PFSK-1 (cell line): ENCODE measurements at regions not wholly inside any gene's neighbourhood (a gene's known extent, or its start where the extent isn't known, plus 50 kb on each side); places are given as distances from the start of the nearest gene placed in this dataset.

Experiments
- POLR2AphosphoS5 ChIP-seq: IDR thresholded peaks from 2 replicates; pipeline ENCODE4 v1.6.1; 2012; ENCODE audit warnings: low read depth, mild to moderate bottlenecking, control low read depth, low read length, moderate library complexity
- TF ChIP-seq, protein P1 (sequence below), 2 experiments: IDR thresholded peaks; 2 replicates each; pipeline versions ENCODE4 v1.6.1 to v1.8.0; 2011 to 2012; ENCODE audit warnings: low read depth in 2 of 2, low read length in 2 of 2, control low read depth in 1 of 2, inconsistent platforms in 1 of 2, mild to moderate bottlenecking in 1 of 2, moderate library complexity in 1 of 2; ENCODE audit not compliant: insufficient read depth in 1 of 2

DNA sequence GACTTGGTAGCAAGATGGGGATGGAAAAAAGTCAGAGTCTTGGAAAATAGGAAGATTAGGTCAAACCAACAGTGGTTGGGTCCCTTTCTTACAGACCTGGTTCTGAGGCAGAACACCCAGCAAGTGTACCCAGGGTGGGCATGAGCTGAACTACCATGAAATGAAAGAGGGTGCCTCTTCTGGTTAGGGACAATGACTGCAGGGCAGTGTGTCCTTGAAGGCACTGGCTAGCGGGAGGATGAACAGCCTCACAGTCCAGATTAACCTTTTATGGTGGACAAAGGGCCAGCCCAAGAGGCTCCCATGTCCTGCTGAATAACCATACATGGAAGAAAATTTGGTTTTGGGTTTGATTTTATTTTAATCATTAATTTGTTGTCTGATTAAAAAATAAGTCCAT, 61.8 kb upstream of the CCDC85A start:
- no peak for TF ChIP-seq POLR2AphosphoS5
- TF ChIP-seq, protein P1, sequence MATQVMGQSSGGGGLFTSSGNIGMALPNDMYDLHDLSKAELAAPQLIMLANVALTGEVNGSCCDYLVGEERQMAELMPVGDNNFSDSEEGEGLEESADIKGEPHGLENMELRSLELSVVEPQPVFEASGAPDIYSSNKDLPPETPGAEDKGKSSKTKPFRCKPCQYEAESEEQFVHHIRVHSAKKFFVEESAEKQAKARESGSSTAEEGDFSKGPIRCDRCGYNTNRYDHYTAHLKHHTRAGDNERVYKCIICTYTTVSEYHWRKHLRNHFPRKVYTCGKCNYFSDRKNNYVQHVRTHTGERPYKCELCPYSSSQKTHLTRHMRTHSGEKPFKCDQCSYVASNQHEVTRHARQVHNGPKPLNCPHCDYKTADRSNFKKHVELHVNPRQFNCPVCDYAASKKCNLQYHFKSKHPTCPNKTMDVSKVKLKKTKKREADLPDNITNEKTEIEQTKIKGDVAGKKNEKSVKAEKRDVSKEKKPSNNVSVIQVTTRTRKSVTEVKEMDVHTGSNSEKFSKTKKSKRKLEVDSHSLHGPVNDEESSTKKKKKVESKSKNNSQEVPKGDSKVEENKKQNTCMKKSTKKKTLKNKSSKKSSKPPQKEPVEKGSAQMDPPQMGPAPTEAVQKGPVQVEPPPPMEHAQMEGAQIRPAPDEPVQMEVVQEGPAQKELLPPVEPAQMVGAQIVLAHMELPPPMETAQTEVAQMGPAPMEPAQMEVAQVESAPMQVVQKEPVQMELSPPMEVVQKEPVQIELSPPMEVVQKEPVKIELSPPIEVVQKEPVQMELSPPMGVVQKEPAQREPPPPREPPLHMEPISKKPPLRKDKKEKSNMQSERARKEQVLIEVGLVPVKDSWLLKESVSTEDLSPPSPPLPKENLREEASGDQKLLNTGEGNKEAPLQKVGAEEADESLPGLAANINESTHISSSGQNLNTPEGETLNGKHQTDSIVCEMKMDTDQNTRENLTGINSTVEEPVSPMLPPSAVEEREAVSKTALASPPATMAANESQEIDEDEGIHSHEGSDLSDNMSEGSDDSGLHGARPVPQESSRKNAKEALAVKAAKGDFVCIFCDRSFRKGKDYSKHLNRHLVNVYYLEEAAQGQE (IDR thresholded peaks at IDR 0.05; ENCODE audit: insufficient read depth in 1 of 2, low read depth in 2 of 2, low read length in 2 of 2), result no peak
